ENCODE measurements at regions not wholly inside any gene's neighbourhood (a gene's known extent, or its start where the extent isn't known, plus 50 kb on each side); places are given as distances from the start of the nearest gene placed in this dataset.

- H3K27me3 Mint-ChIP-seq = peaks cover 3% of the 10 kb centered on the region
- H3K27ac Mint-ChIP-seq = no peak overlapping the region
- no peaks in the 10 kb centered on the region for H3K36me3 Mint-ChIP-seq
- H3K9me3 Mint-ChIP-seq = peaks cover 5% of the 10 kb centered on the region
- no peak for DNase-seq (ENCODE audit: extremely low spot score, unreplicated experiment)
- H3K4me3 Mint-ChIP-seq = no peak overlapping the region
- peaks cover 5% of the 10 kb centered on the region for H3K4me1 Mint-ChIP-seq (ENCODE audit: unreplicated experiment)
- TF ChIP-seq, protein P1, sequence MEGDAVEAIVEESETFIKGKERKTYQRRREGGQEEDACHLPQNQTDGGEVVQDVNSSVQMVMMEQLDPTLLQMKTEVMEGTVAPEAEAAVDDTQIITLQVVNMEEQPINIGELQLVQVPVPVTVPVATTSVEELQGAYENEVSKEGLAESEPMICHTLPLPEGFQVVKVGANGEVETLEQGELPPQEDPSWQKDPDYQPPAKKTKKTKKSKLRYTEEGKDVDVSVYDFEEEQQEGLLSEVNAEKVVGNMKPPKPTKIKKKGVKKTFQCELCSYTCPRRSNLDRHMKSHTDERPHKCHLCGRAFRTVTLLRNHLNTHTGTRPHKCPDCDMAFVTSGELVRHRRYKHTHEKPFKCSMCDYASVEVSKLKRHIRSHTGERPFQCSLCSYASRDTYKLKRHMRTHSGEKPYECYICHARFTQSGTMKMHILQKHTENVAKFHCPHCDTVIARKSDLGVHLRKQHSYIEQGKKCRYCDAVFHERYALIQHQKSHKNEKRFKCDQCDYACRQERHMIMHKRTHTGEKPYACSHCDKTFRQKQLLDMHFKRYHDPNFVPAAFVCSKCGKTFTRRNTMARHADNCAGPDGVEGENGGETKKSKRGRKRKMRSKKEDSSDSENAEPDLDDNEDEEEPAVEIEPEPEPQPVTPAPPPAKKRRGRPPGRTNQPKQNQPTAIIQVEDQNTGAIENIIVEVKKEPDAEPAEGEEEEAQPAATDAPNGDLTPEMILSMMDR (conservative IDR thresholded peaks at IDR 0.05) = no peak
Observed at GRCh38 chr9:91477106-91477505, 53.5 kb upstream of the NFIL3 start.

DNA sequence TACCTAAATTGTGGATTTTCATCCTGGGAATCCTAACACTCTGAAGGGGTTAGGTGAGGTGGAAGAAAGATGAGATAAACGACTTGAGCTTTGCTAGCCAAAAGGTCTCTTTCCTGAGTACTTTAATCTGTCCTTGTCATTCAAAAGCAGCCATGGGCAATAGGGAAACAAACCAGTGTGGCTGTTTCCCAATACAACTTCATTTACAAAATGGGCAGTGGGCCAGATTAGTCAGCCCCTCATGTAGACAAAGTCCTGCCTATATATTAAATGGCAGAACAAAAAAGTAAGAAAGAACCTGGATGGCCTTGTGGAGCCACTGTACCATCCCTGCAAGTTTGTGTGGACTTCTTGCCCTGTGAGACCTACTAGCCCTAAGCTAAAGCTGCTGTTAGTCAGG lies 51.0 kb upstream of the NFIL3 start:
- Mint-ChIP-seq H3K27me3 (peaks cover 3% of the 10 kb centered on the region), H3K27ac (no peak overlapping the region), H3K4me1 (ENCODE audit: unreplicated experiment) (peaks cover 5% of the 10 kb centered on the region), H3K36me3 (no peaks in the 10 kb centered on the region), H3K9me3 (peaks cover 5% of the 10 kb centered on the region), H3K4me3 (no peak overlapping the region)
- TF ChIP-seq, protein P1 (conservative IDR thresholded peaks at IDR 0.05) = no peak
- DNase-seq (ENCODE audit: extremely low spot score, unreplicated experiment) = no peak
